ENCODE measurements at regions not wholly inside any gene's neighbourhood (a gene's known extent, or its start where the extent isn't known, plus 50 kb on each side); places are given as distances from the start of the nearest gene placed in this dataset.

GRCh38 chr12:59158066-59158465, 237.8 kb upstream of the LRIG3 start:
- TF ChIP-seq CREB1 (IDR thresholded peaks at IDR 0.05; ENCODE audit: low read depth) (no peak), TCF12 (IDR thresholded peaks at IDR 0.05; ENCODE audit: low read depth) (no peak), RAD21 (IDR thresholded peaks at IDR 0.05; ENCODE audit: low read depth) (no peak), YY1 (IDR thresholded peaks at IDR 0.05; ENCODE audit: low read depth) (no peak), TAF1 (IDR thresholded peaks at IDR 0.05; ENCODE audit: low read depth) (no peak), EP300 (IDR thresholded peaks at IDR 0.05; ENCODE audit: borderline replicate concordance) (no peak), NFIC (IDR thresholded peaks at IDR 0.05) (no peak), REST (IDR thresholded peaks at IDR 0.05; ENCODE audit: low read depth) (no peak)
- TF ChIP-seq, protein P1, sequence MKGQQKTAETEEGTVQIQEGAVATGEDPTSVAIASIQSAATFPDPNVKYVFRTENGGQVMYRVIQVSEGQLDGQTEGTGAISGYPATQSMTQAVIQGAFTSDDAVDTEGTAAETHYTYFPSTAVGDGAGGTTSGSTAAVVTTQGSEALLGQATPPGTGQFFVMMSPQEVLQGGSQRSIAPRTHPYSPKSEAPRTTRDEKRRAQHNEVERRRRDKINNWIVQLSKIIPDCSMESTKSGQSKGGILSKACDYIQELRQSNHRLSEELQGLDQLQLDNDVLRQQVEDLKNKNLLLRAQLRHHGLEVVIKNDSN (IDR thresholded peaks at IDR 0.05): no peak
- TF ChIP-seq, protein P2, sequence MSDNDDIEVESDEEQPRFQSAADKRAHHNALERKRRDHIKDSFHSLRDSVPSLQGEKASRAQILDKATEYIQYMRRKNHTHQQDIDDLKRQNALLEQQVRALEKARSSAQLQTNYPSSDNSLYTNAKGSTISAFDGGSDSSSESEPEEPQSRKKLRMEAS (IDR thresholded peaks at IDR 0.05): no peak
